Uterus (tissue), 3 donors: ENCODE measurements at regions not wholly inside any gene's neighbourhood (a gene's known extent, or its start where the extent isn't known, plus 50 kb on each side); places are given as distances from the start of the nearest gene placed in this dataset.

ENCODE experiments used
- DNase-seq, 2 donors: peaks; one replicate each; pipeline ENCODE4 v3.0.0-alpha.2; 2019 to 2020
- H3K27ac ChIP-seq, 2 donors: fragments of 200-600 bp; sonication (generic); 1 replicate in 1 of 2; 2 replicates in 1 of 2; pipeline ENCODE4 v1.5.1; 2016 to 2018
- H3K27me3 ChIP-seq, 2 donors: fragments of 200-600 bp; sonication (generic); one replicate each; pipeline ENCODE4 v1.5.1; 2018 to 2019; ENCODE audit warnings: control low read depth in 1 of 2
- H3K36me3 ChIP-seq, 2 donors: fragments of 200-600 bp; sonication (generic); one replicate each; pipeline ENCODE4 v1.5.1; 2019; ENCODE audit warnings: control low read depth in 1 of 2
- H3K4me1 ChIP-seq, 2 donors: fragments of 200-600 bp; sonication (generic); one replicate each; pipeline ENCODE4 v1.5.1; 2018 to 2019; ENCODE audit warnings: control low read depth in 1 of 2
- H3K4me3 ChIP-seq, 2 donors: fragments of 200-600 bp; sonication (generic); 1 replicate in 1 of 2; 2 replicates in 1 of 2; pipeline ENCODE4 v1.5.1; 2018 to 2019; ENCODE audit warnings: mild to moderate bottlenecking in 1 of 2
- H3K9me3 ChIP-seq, 2 donors: fragments of 200-600 bp; sonication (generic); one replicate each; pipeline ENCODE4 v1.5.1; 2019; ENCODE audit warnings: control low read depth in 1 of 2
- CTCF ChIP-seq, 4 experiments: fragments of 200-600 bp in 2 of 4; fragments of 450-650 bp in 2 of 4; sonication (generic) in 2 of 4; IDR thresholded peaks; one replicate each; pipeline ENCODE4 v1.5.1; 2016 to 2019; ENCODE audit warnings: antibody characterized with exemption in 4 of 4, mild to moderate bottlenecking in 2 of 4, moderate library complexity in 1 of 4
- POLR2A ChIP-seq, 2 donors: fragments of 450-650 bp; IDR thresholded peaks; one replicate each; pipeline ENCODE4 v1.6.1; 2016; ENCODE audit warnings: antibody characterized with exemption in 2 of 2, mild to moderate bottlenecking in 1 of 2, moderate library complexity in 1 of 2
- intact Hi-C: fragments of 100-400 bp; cut with DNase I; formaldehyde crosslinking; loops from one replicate; pipeline ENCODE4 v1.15.1; 2023; ENCODE audit warnings: low total_unique reads
- donor health status: DM: yes; HTN: yes; CAD: no.

GRCh38 chr6:91994787-91995186 lies 1407.9 kb upstream of the MAP3K7 start:
- no peaks in the 10 kb centered on the region for H3K4me1 ChIP-seq
- no peak for TF ChIP-seq CTCF (IDR thresholded peaks at IDR 0.05)
- TF ChIP-seq POLR2A (IDR thresholded peaks at IDR 0.05), result no peak
- H3K4me3 ChIP-seq, result no peak overlapping the region
- intact Hi-C loops, result no loop called here
- no peak overlapping the region for H3K27ac ChIP-seq
- no peaks in the 10 kb centered on the region for H3K9me3 ChIP-seq
- H3K27me3 ChIP-seq, result no peaks in the 10 kb centered on the region
- H3K36me3 ChIP-seq, result no peaks in the 10 kb centered on the region
- no peak for DNase-seq

- no peak overlapping the region for H3K27ac ChIP-seq
- H3K4me3 ChIP-seq, result no peak overlapping the region
- intact Hi-C loops, result no loop called here
- H3K27me3 ChIP-seq, result no peaks in the 10 kb centered on the region
- TF ChIP-seq CTCF (IDR thresholded peaks at IDR 0.05) (no peak), POLR2A (IDR thresholded peaks at IDR 0.05) (no peak)
- no peak for DNase-seq
- no peaks in the 10 kb centered on the region for H3K4me1 ChIP-seq
- no peaks in the 10 kb centered on the region for H3K9me3 ChIP-seq
- H3K36me3 ChIP-seq, result no peaks in the 10 kb centered on the region
Observed at GRCh38 chr6:91982559-91982958, 1395.7 kb upstream of the MAP3K7 start.

- Histone ChIP-seq H3K9me3 (no peaks in the 10 kb centered on the region), H3K36me3 (no peaks in the 10 kb centered on the region), H3K4me3 (no peak overlapping the region), H3K27ac (no peak overlapping the region), H3K27me3 (no peaks in the 10 kb centered on the region), H3K4me1 (no peaks in the 10 kb centered on the region)
- no peak for TF ChIP-seq CTCF (IDR thresholded peaks at IDR 0.05)
- no peak for TF ChIP-seq POLR2A (IDR thresholded peaks at IDR 0.05)
- intact Hi-C loops, result no loop called here
- DNase-seq, result no peak
Observed at GRCh38 chr6:91976797-91977196, 1389.9 kb upstream of the MAP3K7 start.

- H3K36me3 ChIP-seq, result no peaks in the 10 kb centered on the region
- H3K4me1 ChIP-seq, result no peaks in the 10 kb centered on the region
- H3K9me3 ChIP-seq, result no peaks in the 10 kb centered on the region
- TF ChIP-seq CTCF (IDR thresholded peaks at IDR 0.05) (no peak), POLR2A (IDR thresholded peaks at IDR 0.05) (no peak)
- no peak overlapping the region for H3K4me3 ChIP-seq
- H3K27me3 ChIP-seq, result no peaks in the 10 kb centered on the region
- intact Hi-C loops, result no loop called here
- H3K27ac ChIP-seq, result no peak overlapping the region
- no peak for DNase-seq
Observed at GRCh38 chr6:91970700-91971099, 1383.8 kb upstream of the MAP3K7 start.

GRCh38 chr6:91965872-91966271 lies 1379.0 kb upstream of the MAP3K7 start:
- intact Hi-C loops, result no loop called here
- H3K4me3 ChIP-seq, result no peak overlapping the region
- no peaks in the 10 kb centered on the region for H3K4me1 ChIP-seq
- no peak overlapping the region for H3K27ac ChIP-seq
- no peaks in the 10 kb centered on the region for H3K27me3 ChIP-seq
- DNase-seq, result no peak
- TF ChIP-seq POLR2A (IDR thresholded peaks at IDR 0.05) (no peak), CTCF (IDR thresholded peaks at IDR 0.05) (no peak)
- no peaks in the 10 kb centered on the region for H3K36me3 ChIP-seq
- no peaks in the 10 kb centered on the region for H3K9me3 ChIP-seq
